ENCODE measurements at regions not wholly inside any gene's neighbourhood (a gene's known extent, or its start where the extent isn't known, plus 50 kb on each side); places are given as distances from the start of the nearest gene placed in this dataset.

DNA sequence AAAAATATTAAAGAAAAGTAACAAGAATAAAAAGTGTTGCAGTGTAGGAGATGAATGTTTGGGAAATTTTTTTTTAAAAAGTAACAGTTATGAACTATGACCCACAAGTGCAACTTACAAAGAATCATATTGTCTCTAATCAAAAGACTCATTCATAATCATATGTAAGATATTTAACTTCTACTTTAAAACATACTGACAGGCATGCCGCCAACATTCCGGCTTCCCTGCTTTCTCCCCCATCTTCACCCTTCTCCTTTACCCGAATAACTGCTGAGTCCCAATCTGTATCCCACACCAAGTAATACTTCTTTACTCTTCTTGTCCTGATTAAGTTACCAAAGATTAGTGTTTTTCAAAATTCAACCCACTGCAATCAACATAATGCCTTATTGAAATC lies 598.8 kb upstream of the FRG1 start:
- no peaks in the 10 kb centered on the region for H3K36me3 ChIP-seq (ENCODE audit: control insufficient read depth in 2 of 2, insufficient read depth in 1 of 2, low read length in 2 of 2)
- TF ChIP-seq ZBTB17 (tag by site-specific recombination; IDR thresholded peaks at IDR 0.05) = no peak
- no peak for TF ChIP-seq BCL11A (tag by site-specific recombination; IDR thresholded peaks at IDR 0.05; ENCODE audit: low read depth)
- no peak for TF ChIP-seq ZNF366 (tag by site-specific recombination; conservative IDR thresholded peaks at IDR 0.05)
- TF ChIP-seq ZNF76 (tag by site-specific recombination; IDR thresholded peaks at IDR 0.05; ENCODE audit: borderline replicate concordance, low read depth) = no peak
- TF ChIP-seq, protein P1, sequence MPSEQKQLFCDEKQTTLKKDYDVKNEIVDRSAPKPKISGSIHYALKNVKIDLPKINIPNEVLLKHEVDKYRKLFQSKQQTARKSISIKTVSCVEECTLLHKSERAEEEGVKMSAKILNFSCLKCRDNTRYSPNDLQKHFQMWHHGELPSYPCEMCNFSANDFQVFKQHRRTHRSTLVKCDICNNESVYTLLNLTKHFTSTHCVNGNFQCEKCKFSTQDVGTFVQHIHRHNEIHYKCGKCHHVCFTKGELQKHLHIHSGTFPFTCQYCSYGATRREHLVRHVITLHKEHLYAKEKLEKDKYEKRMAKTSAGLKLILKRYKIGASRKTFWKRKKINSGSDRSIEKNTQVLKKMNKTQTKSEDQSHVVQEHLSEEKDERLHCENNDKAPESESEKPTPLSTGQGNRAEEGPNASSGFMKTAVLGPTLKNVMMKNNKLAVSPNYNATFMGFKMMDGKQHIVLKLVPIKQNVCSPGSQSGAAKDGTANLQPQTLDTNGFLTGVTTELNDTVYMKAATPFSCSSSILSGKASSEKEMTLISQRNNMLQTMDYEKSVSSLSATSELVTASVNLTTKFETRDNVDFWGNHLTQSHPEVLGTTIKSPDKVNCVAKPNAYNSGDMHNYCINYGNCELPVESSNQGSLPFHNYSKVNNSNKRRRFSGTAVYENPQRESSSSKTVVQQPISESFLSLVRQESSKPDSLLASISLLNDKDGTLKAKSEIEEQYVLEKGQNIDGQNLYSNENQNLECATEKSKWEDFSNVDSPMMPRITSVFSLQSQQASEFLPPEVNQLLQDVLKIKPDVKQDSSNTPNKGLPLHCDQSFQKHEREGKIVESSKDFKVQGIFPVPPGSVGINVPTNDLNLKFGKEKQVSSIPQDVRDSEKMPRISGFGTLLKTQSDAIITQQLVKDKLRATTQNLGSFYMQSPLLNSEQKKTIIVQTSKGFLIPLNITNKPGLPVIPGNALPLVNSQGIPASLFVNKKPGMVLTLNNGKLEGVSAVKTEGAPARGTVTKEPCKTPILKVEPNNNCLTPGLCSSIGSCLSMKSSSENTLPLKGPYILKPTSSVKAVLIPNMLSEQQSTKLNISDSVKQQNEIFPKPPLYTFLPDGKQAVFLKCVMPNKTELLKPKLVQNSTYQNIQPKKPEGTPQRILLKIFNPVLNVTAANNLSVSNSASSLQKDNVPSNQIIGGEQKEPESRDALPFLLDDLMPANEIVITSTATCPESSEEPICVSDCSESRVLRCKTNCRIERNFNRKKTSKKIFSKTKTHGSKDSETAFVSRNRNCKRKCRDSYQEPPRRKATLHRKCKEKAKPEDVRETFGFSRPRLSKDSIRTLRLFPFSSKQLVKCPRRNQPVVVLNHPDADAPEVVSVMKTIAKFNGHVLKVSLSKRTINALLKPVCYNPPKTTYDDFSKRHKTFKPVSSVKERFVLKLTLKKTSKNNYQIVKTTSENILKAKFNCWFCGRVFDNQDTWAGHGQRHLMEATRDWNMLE (tag by site-specific recombination; conservative IDR thresholded peaks at IDR 0.05; ENCODE audit: low read depth) = no peak
- no peak for TF ChIP-seq ZNF335 (tag by site-specific recombination; conservative IDR thresholded peaks at IDR 0.05)
- CTCF ChIA-PET = no interaction called here
- no peaks in the 10 kb centered on the region for H3K9me3 ChIP-seq (ENCODE audit: control insufficient read depth, insufficient read depth, low read depth, low read length)
- no peak overlapping the region for H3K27ac ChIP-seq (ENCODE audit: extremely low read depth, low read depth, low read length)
- H3K4me3 ChIP-seq (ENCODE audit: low read depth, low read length) = no peak overlapping the region
- no peaks in the 10 kb centered on the region for H3K4me1 ChIP-seq (ENCODE audit: control insufficient read depth, insufficient read depth, low read length)
- POLR2A ChIA-PET = no interaction called here

DNA sequence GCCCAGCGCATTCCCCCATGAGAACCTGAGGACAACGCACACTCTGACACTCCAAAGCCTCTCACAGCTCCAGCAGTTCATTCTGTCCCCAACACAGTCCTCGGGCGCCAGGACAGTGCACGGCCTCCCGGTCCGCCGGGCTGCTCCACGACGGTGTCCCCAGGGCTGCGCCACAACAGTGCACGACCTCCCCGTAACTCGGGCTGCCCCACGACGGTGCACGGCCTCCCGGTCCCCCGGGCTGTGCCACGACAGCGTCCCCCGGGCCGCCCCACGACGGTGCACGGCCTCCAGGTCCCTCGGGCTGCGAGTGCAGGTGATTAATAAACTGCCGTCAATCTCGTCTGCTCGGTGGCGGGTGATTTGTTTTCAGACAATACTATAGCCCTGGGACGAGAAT lies 585.1 kb upstream of the FRG1 start:
- Histone ChIP-seq H3K27ac (ENCODE audit: extremely low read depth, low read depth, low read length) (no peak overlapping the region), H3K4me3 (ENCODE audit: low read depth, low read length) (no peak overlapping the region), H3K9me3 (ENCODE audit: control insufficient read depth, insufficient read depth, low read depth, low read length) (no peaks in the 10 kb centered on the region), H3K36me3 (ENCODE audit: control insufficient read depth in 2 of 2, insufficient read depth in 1 of 2, low read length in 2 of 2) (no peaks in the 10 kb centered on the region), H3K4me1 (ENCODE audit: control insufficient read depth, insufficient read depth, low read length) (no peaks in the 10 kb centered on the region)
- ChIA-PET CTCF (interaction anchor here (0.6 kb wide), 1 partner anchor 39 kb away, joined by 3 read pairs; no protein-coding TSS in a partner anchor), POLR2A (no interaction called here)
- TF ChIP-seq TSHZ1 (tag by site-specific recombination; IDR thresholded peaks at IDR 0.05; ENCODE audit: borderline replicate concordance) (no peak), ZFP3 (tag by site-specific recombination; IDR thresholded peaks at IDR 0.05; ENCODE audit: low read depth) (no peak), ZEB2 (tag by site-specific recombination; IDR thresholded peaks at IDR 0.05) (no peak), ZNF223 (tag by site-specific recombination; IDR thresholded peaks at IDR 0.05) (no peak), MYNN (tag by site-specific recombination; IDR thresholded peaks at IDR 0.05; ENCODE audit: borderline replicate concordance) (no peak), ZNF211 (tag by site-specific recombination; IDR thresholded peaks at IDR 0.05; ENCODE audit: low read depth) (no peak), ZNF19 (tag by site-specific recombination; IDR thresholded peaks at IDR 0.05; ENCODE audit: low read depth) (no peak), TCF7L2 (IDR thresholded peaks at IDR 0.05; ENCODE audit: borderline replicate concordance, low read depth, low read length) (no peak), ZNF121 (tag by site-specific recombination; IDR thresholded peaks at IDR 0.05) (no peak), KLF16 (tag by site-specific recombination; IDR thresholded peaks at IDR 0.05) (no peak), ZNF266 (tag by site-specific recombination; IDR thresholded peaks at IDR 0.05; ENCODE audit: low read depth) (no peak), YY1 (tag by site-specific recombination; IDR thresholded peaks at IDR 0.05) (no peak)
- TF ChIP-seq, protein P2, sequence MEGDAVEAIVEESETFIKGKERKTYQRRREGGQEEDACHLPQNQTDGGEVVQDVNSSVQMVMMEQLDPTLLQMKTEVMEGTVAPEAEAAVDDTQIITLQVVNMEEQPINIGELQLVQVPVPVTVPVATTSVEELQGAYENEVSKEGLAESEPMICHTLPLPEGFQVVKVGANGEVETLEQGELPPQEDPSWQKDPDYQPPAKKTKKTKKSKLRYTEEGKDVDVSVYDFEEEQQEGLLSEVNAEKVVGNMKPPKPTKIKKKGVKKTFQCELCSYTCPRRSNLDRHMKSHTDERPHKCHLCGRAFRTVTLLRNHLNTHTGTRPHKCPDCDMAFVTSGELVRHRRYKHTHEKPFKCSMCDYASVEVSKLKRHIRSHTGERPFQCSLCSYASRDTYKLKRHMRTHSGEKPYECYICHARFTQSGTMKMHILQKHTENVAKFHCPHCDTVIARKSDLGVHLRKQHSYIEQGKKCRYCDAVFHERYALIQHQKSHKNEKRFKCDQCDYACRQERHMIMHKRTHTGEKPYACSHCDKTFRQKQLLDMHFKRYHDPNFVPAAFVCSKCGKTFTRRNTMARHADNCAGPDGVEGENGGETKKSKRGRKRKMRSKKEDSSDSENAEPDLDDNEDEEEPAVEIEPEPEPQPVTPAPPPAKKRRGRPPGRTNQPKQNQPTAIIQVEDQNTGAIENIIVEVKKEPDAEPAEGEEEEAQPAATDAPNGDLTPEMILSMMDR (tag by site-specific recombination; IDR thresholded peaks at IDR 0.05) = no peak
- TF ChIP-seq, protein P3, sequence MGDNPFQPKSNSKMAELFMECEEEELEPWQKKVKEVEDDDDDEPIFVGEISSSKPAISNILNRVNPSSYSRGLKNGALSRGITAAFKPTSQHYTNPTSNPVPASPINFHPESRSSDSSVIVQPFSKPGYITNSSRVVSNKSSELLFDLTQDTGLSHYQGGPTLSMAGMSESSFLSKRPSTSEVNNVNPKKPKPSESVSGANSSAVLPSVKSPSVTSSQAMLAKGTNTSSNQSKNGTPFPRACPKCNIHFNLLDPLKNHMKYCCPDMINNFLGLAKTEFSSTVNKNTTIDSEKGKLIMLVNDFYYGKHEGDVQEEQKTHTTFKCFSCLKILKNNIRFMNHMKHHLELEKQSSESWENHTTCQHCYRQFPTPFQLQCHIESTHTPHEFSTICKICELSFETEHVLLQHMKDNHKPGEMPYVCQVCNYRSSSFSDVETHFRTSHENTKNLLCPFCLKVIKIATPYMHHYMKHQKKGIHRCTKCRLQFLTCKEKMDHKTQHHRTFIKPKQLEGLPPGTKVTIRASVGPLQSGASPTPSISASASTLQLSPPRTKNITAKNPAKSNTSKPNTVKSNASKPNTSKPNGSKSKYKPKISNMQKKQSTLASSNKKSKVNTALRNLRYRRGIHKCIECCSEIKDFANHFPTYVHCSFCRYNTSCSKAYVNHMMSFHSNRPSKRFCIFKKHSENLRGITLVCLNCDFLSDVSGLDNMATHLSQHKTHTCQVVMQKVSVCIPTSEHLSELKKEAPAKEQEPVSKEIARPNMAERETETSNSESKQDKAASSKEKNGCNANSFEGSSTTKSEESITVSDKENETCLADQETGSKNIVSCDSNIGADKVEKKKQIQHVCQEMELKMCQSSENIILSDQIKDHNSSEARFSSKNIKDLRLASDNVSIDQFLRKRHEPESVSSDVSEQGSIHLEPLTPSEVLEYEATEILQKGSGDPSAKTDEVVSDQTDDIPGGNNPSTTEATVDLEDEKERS (tag by site-specific recombination; IDR thresholded peaks at IDR 0.05) = no peak
